ENCODE measurements at regions not wholly inside any gene's neighbourhood (a gene's known extent, or its start where the extent isn't known, plus 50 kb on each side); places are given as distances from the start of the nearest gene placed in this dataset.

DNA sequence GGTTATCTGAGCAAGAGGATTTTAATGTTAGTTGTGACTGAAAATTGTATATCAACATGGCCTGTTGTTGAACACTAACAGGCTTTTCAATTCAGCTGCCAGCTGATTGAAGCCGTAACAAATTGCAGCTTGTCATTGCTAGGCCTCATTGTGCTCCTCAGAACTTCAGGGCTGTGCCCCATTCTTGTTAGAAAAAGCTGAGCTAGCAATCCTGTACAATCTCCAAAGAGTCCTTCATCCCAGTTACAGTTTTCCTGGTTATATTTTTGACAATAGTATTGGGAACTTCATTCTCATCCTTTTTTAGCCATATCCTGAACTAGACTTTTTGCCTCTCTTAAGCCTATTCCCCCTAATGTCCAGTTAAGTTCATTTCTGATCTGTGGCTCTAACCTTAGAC, 564.1 kb upstream of the ATXN7L3B start:
- no peak for TF ChIP-seq POLR2A (IDR thresholded peaks at IDR 0.05)
- TF ChIP-seq, protein P1, sequence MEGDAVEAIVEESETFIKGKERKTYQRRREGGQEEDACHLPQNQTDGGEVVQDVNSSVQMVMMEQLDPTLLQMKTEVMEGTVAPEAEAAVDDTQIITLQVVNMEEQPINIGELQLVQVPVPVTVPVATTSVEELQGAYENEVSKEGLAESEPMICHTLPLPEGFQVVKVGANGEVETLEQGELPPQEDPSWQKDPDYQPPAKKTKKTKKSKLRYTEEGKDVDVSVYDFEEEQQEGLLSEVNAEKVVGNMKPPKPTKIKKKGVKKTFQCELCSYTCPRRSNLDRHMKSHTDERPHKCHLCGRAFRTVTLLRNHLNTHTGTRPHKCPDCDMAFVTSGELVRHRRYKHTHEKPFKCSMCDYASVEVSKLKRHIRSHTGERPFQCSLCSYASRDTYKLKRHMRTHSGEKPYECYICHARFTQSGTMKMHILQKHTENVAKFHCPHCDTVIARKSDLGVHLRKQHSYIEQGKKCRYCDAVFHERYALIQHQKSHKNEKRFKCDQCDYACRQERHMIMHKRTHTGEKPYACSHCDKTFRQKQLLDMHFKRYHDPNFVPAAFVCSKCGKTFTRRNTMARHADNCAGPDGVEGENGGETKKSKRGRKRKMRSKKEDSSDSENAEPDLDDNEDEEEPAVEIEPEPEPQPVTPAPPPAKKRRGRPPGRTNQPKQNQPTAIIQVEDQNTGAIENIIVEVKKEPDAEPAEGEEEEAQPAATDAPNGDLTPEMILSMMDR (IDR thresholded peaks at IDR 0.05 in 8 of 11, conservative IDR thresholded peaks at IDR 0.05 in 3 of 11): no peak

Data from spleen (tissue), 7 donors.